Erythroblast (primary cell): ENCODE measurements at regions not wholly inside any gene's neighbourhood (a gene's known extent, or its start where the extent isn't known, plus 50 kb on each side); places are given as distances from the start of the nearest gene placed in this dataset.

Experiments
- GATA1 ChIP-seq: IDR thresholded peaks from 2 replicates; pipeline ENCODE4 v1.6.1; 2011; ENCODE audit warnings: low read depth, mild to moderate bottlenecking, control low read depth, low read length, moderate library complexity
- POLR2A ChIP-seq: IDR thresholded peaks from 2 replicates; pipeline ENCODE4 v1.6.1; 2011; ENCODE audit warnings: mild to moderate bottlenecking, low read length

DNA sequence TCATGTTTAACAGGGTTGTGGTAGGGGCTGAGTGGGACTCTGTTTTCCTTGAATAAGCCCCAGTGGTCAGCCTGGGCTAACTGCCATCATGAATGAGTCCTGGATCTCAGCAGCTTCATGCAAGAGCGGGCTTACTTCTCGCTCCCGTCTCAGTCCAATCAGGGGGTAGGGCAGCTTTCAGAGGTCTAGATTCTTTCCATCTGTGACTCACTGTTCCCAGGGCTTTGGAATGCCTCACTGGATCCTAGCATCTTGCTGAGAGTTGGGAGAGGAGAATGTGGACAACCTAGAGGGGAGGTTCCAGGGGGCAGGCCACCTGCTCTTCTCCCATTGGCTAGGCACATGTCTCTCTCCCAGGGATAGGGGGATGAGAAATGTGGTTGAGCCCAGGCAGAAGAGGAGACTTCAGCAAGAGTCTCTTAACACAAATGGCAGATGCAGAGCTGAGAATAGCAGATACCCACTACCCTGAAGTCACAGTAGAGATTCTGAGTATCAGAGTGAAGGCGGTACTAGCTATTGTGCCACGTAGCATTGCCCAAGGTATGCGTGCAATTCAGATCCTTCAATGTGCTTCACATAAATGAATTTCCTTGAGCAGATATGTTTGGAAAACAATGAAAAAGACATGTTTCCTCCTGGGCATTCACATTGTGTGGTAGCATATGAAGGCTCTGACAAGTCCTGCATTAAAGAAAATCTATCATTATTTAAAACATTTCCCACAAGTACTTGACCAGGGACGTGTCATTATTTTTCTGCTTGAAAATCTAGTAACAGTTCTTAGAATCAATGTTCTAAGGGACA is 257.7 kb upstream of the PROK2 start:
- TF ChIP-seq POLR2A, result no peak
- TF ChIP-seq GATA1, result no peak
